ENCODE measurements at regions not wholly inside any gene's neighbourhood (a gene's known extent, or its start where the extent isn't known, plus 50 kb on each side); places are given as distances from the start of the nearest gene placed in this dataset.
"Not testable (repeated sequence)": the region's sequence is repeated elsewhere in the genome, so short reads cannot be mapped to it uniquely, and the experiment has no call there.

DNA sequence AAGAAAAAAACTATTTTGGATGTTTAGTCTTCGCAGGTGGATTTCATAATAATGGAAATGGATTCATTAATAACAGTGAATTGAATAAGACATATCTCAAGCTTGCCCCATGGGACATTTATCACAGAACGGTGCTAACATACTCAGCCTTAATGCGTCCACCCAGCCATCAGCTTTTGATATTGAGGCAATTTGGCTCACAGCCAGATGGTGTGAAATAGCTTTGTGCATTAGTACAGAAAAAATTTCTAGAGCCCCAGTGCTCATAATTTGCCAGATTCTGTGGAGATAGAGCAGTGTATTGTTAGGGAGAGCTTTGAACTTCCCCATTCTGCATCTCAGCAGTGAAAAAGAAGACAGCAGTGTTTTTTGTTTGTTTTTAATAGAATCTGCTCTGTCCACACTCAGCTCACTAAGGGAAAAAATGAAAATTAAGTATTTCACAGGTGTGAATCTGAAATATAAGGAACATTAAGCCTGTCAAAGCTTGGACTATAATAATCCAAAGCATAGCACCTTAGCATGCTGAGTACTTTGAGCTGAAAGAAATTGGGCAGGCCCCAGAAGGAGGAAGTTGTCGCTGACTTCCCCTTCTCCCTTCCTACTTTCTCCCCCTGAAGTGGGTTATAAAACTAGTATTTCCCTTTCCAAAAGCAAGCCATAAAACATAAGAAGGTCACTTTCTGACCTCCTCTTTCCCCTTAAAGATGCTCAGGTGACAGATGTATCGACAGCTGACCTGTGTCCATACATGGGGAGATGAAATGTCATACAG, 295.8 kb downstream of the MAGEB5 start:
- no peak for DNase-seq (ENCODE audit: extremely low read depth in 1 of 11, low read depth in 9 of 11, low spot score in 4 of 11)

DNA sequence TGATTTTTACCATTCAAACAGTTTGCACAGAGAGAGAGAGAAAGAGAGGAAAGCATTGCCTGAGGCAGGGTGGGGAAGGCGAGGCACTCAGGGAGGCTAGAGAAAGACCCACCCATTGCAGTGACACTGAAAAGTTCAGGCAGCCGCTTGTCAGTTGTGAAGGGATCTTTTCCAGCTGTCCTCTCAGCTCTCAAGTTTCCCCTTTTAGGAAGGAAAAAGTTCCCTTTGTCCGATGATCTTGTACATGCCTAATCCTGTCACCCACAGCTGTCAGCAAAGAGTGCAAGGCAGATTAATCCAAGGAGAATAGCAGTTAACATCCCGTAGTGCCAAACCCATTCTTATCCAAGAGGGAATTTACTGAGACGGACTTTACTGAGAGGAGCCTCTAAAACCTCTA, 255.0 kb downstream of the MAGEB5 start:
- no peak for DNase-seq (ENCODE audit: extremely low read depth in 1 of 11, low read depth in 9 of 11, low spot score in 4 of 11)

DNA sequence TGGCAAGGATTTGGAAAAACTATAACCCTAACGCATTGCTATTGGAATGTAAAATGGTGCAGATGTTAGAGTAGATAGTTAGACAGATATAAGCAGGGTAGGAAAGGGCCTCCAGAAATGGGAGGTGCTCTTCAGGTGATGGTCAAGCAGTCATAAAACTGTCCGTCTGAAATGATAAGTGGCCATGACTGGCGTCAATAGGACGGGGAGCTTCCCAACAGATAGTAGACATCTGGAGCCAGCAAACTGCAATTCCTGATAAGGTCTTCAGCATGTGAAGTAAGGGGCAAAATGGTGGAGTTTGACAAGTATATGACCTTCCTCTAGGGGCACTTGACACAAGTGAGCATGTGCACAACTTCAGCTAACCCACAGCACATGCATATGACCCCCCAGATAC, 250.4 kb downstream of the MAGEB5 start:
- DNase-seq (ENCODE audit: extremely low read depth in 1 of 11, low read depth in 9 of 11, low spot score in 4 of 11), result no peak

- no peak for DNase-seq (ENCODE audit: extremely low read depth in 1 of 11, low read depth in 9 of 11, low spot score in 4 of 11)
These were observed 229.3 kb downstream of the MAGEB5 start for GRCh38 chrX:26445288-26445687.

DNA sequence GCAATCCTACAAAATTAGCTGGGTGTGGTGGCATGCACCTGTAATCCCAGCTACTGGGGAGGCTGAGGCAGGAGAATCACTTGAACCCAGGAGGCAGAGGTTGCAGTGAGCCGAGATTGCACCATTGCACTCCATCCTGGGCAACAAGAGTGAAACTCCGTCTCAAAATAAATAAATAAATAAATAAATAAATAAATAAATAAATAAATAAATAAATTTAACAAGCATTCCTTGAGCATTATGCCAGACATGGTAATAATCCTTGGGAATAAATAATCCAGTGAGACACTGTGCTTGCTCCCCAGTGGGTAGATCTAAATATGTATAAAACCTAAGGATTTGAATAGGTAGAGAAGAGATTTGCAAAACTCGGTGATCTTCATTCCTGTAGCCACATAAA, 228.4 kb downstream of the MAGEB5 start:
- DNase-seq (ENCODE audit: extremely low read depth in 1 of 11, low read depth in 9 of 11, low spot score in 4 of 11), result not testable (repeated sequence)

DNA sequence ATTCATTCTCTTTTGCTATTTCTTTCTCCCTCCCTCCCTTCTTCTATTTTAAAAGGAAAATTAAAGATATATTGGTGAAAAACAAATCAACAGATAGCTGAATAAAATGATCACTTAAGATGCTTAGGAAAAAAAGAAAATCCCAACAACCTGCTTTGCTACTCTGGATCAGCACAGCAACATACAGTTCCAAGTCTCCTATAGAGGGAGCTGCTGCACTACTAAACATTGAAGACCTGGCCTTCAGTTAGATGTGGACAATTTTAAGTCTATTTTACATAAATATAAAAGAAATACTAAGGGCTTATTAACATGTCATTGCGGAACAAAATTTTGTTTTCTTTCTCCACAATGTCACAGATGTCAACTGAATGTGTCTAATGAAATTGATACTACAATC, 226.4 kb downstream of the MAGEB5 start:
- peak; percentile 2 to 21 (median 5) for DNase-seq (ENCODE audit: extremely low read depth in 1 of 11, low read depth in 9 of 11, low spot score in 4 of 11)

- DNase-seq (ENCODE audit: extremely low read depth in 1 of 11, low read depth in 9 of 11, low spot score in 4 of 11), result no peak
These were observed 198.6 kb downstream of the MAGEB5 start for GRCh38 chrX:26414534-26414933.

DNA sequence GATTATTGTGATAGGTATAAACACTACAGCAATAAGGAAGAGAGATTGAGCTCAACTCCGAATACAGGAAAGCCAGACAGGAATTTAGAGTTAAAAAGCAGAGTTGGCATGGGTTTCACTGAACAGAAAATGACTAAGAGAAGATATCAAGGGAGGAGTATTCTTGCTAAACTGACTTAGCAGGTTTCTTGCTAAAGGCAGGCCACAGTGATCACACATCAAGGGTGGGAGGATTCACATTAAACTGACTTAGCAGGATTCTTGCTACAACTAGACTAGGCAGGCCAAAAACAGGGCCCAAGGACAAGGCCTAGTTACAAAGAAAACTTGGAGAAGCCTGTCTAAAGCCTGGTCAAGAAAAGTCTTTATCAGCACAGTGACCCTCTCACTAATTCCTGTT, 195.1 kb downstream of the MAGEB5 start:
- DNase-seq (ENCODE audit: extremely low read depth in 1 of 11, low read depth in 9 of 11, low spot score in 4 of 11), result no peak

GRCh38 chrX:26409636-26410035, 193.7 kb downstream of the MAGEB5 start:
- DNase-seq (ENCODE audit: extremely low read depth in 1 of 11, low read depth in 9 of 11, low spot score in 4 of 11), result no peak

DNA sequence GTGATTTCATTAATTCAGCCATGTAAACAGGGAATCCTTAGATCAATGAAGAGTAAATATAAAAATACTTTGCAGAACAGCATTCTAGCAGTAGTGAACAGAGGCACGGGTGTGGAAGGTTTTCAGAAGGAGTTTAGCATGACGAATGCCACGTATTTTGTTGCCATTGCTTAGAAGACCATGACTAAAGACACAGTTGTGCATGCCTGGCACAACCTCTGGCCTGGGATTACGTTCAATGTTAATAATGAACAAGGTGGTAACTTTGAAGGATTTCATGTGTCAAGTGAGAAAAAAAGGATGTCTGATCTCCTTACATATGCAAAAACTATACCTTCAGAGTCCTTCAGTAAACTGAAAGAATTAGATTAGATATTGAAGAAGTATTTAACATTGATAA, 171.9 kb downstream of the MAGEB5 start:
- DNase-seq (ENCODE audit: extremely low read depth in 1 of 11, low read depth in 9 of 11, low spot score in 4 of 11), result peak in 4 of 11 donors; percentile 5 to 8 (median 8)

DNA sequence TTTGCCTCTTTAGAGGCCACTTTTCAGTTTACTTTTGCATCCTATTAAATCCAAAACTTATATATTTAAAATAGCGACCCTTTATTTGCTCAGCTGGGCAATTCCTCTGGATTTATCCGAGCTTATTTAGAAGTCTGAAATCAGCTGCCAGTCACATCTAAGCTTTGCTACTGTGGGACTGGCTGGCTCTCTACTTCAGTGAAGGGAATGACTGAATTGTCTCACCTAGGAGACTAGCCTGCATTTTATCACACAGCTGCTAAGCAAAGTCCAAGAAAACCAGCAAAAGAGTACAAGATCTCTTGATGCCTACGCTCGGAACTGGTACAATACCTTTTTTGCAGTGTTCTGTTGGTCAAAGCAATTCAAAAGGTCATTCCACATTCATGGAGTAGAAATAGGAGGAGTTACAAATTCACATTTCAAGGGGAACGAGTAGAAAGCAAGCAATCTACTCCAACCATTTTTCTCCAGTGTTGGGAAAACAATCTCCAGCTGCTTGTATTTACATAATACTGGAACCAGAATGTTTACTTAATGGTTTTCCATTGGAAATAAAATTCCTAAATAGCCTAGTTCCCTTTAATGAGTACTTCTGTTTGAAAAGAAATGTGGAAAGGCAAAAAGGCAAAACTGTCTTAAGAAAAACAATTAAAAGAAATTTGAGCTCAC, 160.2 kb downstream of the MAGEB5 start:
- DNase-seq (ENCODE audit: extremely low read depth in 1 of 11, low read depth in 9 of 11, low spot score in 4 of 11), result no peak

- no peak for DNase-seq (ENCODE audit: extremely low read depth in 1 of 11, low read depth in 9 of 11, low spot score in 4 of 11)
These were observed 159.4 kb downstream of the MAGEB5 start for GRCh38 chrX:26375346-26375745.

DNA sequence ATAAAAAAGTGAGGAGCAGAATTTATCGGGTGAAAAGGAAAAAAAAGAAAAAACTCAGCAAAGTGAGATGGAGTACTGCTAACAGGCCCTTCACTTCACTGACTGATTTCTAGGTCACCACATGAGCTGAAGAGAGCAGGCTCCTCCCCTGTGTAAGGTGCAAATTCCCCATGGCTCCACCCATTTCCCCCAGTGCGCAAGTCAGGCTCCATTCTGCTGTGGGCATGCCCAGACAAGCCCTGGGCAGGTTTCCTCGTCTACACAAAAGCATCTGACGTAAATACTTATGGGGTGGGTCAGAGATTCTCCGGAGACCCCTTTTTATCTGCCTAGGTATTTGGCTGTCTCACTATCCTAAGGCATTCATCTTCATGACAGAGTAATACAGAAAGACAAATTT, 157.9 kb downstream of the MAGEB5 start:
- DNase-seq (ENCODE audit: extremely low read depth in 1 of 11, low read depth in 9 of 11, low spot score in 4 of 11), result no peak

GRCh38 chrX:26352891-26353430, 137.0 kb downstream of the MAGEB5 start:
- DNase-seq (ENCODE audit: extremely low read depth in 1 of 11, low read depth in 9 of 11, low spot score in 4 of 11), result no peak

GRCh38 chrX:26347171-26347570, 131.2 kb downstream of the MAGEB5 start:
- DNase-seq (ENCODE audit: extremely low read depth in 1 of 11, low read depth in 9 of 11, low spot score in 4 of 11), result no peak

GRCh38 chrX:26334232-26334631, 118.3 kb downstream of the MAGEB5 start:
- DNase-seq (ENCODE audit: extremely low read depth in 1 of 11, low read depth in 9 of 11, low spot score in 4 of 11), result no peak

- DNase-seq (ENCODE audit: extremely low read depth in 1 of 11, low read depth in 9 of 11, low spot score in 4 of 11), result no peak
These were observed 112.8 kb downstream of the MAGEB5 start for GRCh38 chrX:26328608-26329319.

- no peak for DNase-seq (ENCODE audit: extremely low read depth in 1 of 11, low read depth in 9 of 11, low spot score in 4 of 11)
These were observed 93.3 kb downstream of the MAGEB5 start for GRCh38 chrX:26309262-26309661.

- DNase-seq (ENCODE audit: extremely low read depth in 1 of 11, low read depth in 9 of 11, low spot score in 4 of 11), result no peak
These were observed 79.5 kb downstream of the MAGEB5 start for GRCh38 chrX:26295425-26295824.

GRCh38 chrX:26286836-26287235, 70.9 kb downstream of the MAGEB5 start:
- no peak for DNase-seq (ENCODE audit: extremely low read depth in 1 of 11, low read depth in 9 of 11, low spot score in 4 of 11)

All from renal cortex interstitium (tissue), 11 donors.